SK-N-SH (cell line): ENCODE measurements at regions not wholly inside any gene's neighbourhood (a gene's known extent, or its start where the extent isn't known, plus 50 kb on each side); places are given as distances from the start of the nearest gene placed in this dataset.

Experiments
- CTCF ChIA-PET: fragments of 300-600, 350-600 bp; formaldehyde crosslinking; extraction: SDS; loops from one replicate; lab custom pipeline; 2021; lab: Yijun Ruan, JAX
- POLR2A ChIA-PET: fragments of 350-600 bp; sonication (Branson Sonifier 250); formaldehyde crosslinking; extraction: SDS; loops from one replicate; lab custom pipeline; 2020; ENCODE audit warnings: antibody characterized with exemption, inconsistent platforms; lab: Yijun Ruan, JAX
- DNase-seq: peaks from one replicate; pipeline ENCODE4 v3.0.0; 2012
- H2AFZ ChIP-seq: fragments of 200-600 bp; sonication (generic); 2 replicates; pipeline ENCODE4 v1.8.1; 2016; ENCODE audit warnings: antibody characterized with exemption, mild to moderate bottlenecking, low read depth
- H3F3A ChIP-seq: fragments of 200-600 bp; sonication (generic); replicated peaks from 2 replicates; pipeline ENCODE3; 2016; ENCODE audit warnings: antibody characterized with exemption, mild to moderate bottlenecking; ENCODE audit not compliant: insufficient read depth
- H3K27ac ChIP-seq, 2 experiments: fragments of 200-500 bp in 1 of 2; fragments of 200-600 bp in 1 of 2; sonication (Bioruptor generic) in 1 of 2; sonication (generic), shearing (Covaris generic) in 1 of 2; 2 replicates each; pipeline versions ENCODE4 v1.5.1 to v1.6.1; 2014 to 2016; ENCODE audit warnings: low read depth in 2 of 2, inconsistent platforms in 1 of 2, low read length in 1 of 2, mild to moderate bottlenecking in 1 of 2, mixed read lengths in 1 of 2
- H3K27me3 ChIP-seq: fragments of 200-600 bp; sonication (generic), shearing (Covaris generic); 2 replicates; pipeline ENCODE4 v1.6.1; 2016; ENCODE audit warnings: mixed run types; ENCODE audit not compliant: insufficient read depth
- H3K36me3 ChIP-seq, 2 experiments: fragments of 200-500 bp in 1 of 2; fragments of 200-600 bp in 1 of 2; sonication (Bioruptor generic) in 1 of 2; sonication (generic) in 1 of 2; replicated peaks in 1 of 2; 2 replicates each; pipeline versions ENCODE3 to v1.5.1; 2014 to 2016; ENCODE audit warnings: low read length in 1 of 2, mild to moderate bottlenecking in 1 of 2; ENCODE audit not compliant: insufficient read depth in 2 of 2, control insufficient read depth in 1 of 2
- H3K4me1 ChIP-seq, 2 experiments: fragments of 200-500 bp in 1 of 2; fragments of 200-600 bp in 1 of 2; sonication (Bioruptor generic) in 1 of 2; sonication (generic), shearing (Covaris generic) in 1 of 2; 2 replicates each; pipeline versions ENCODE4 v1.5.1 to v1.6.1; 2014 to 2016; ENCODE audit warnings: low read depth in 1 of 2, low read length in 1 of 2, mixed run types in 1 of 2; ENCODE audit not compliant: insufficient read depth in 2 of 2, control insufficient read depth in 1 of 2
- H3K4me2 ChIP-seq: fragments of 200-600 bp; sonication (generic), shearing (Covaris generic); 2 replicates; pipeline ENCODE4 v1.6.1; 2017; ENCODE audit warnings: mixed run types
- H3K4me3 ChIP-seq, 2 experiments: fragments of 200-500 bp in 1 of 2; fragments of 200-600 bp in 1 of 2; sonication (Bioruptor generic) in 1 of 2; sonication (generic), shearing (Covaris generic) in 1 of 2; 2 replicates each; pipeline versions ENCODE4 v1.5.1 to v1.8.1; 2014 to 2016; ENCODE audit warnings: low read depth in 2 of 2, inconsistent platforms in 1 of 2, low read length in 1 of 2, mild to moderate bottlenecking in 1 of 2, mixed read lengths in 1 of 2, moderate library complexity in 1 of 2
- H3K79me2 ChIP-seq: fragments of 200-600 bp; sonication (generic); 2 replicates; pipeline ENCODE4 v1.8.1; 2017; ENCODE audit warnings: mild to moderate bottlenecking; ENCODE audit not compliant: insufficient read depth
- H3K9ac ChIP-seq: fragments of 200-600 bp; sonication (generic); 2 replicates; pipeline ENCODE4 v1.6.1; 2017; ENCODE audit warnings: mixed run types
- H3K9me2 ChIP-seq: fragments of 200-600 bp; sonication (generic); 2 replicates; pipeline ENCODE4 v1.6.1; 2017; ENCODE audit warnings: mixed run types
- H3K9me3 ChIP-seq: fragments of 200-600 bp; sonication (generic); 2 replicates; pipeline ENCODE4 v1.6.1; 2017; ENCODE audit warnings: mixed run types, mild to moderate bottlenecking, moderate library complexity
- H4K20me1 ChIP-seq: fragments of 200-600 bp; sonication (generic); 2 replicates; pipeline ENCODE4 v1.6.1; 2017; ENCODE audit warnings: mild to moderate bottlenecking, mixed run types; ENCODE audit not compliant: insufficient read depth
- CTCF ChIP-seq: fragments of 200-600 bp; sonication (generic); IDR thresholded peaks from 2 replicates; pipeline ENCODE4 v1.6.1; 2017; ENCODE audit warnings: antibody characterized with exemption, mild to moderate bottlenecking, moderate library complexity
- ELF1 ChIP-seq: IDR thresholded peaks from 2 replicates; pipeline ENCODE4 v1.4.0; 2012
- EP300 ChIP-seq, 2 experiments: IDR thresholded peaks; 2 replicates each; pipeline versions ENCODE4 v1.4.0 to v1.6.1; 2012; ENCODE audit warnings: borderline replicate concordance in 1 of 2, low read depth in 1 of 2, low read length in 1 of 2
- FOSL2 ChIP-seq: IDR thresholded peaks from 2 replicates; pipeline ENCODE4 v1.4.0; 2012; ENCODE audit warnings: low read depth, mild to moderate bottlenecking, moderate library complexity, borderline replicate concordance
- FOXM1 ChIP-seq: IDR thresholded peaks from 2 replicates; pipeline ENCODE4 v1.4.0; 2012; ENCODE audit warnings: low read depth, mild to moderate bottlenecking
- GABPA ChIP-seq: IDR thresholded peaks from 2 replicates; pipeline ENCODE4 v1.4.0; 2012; ENCODE audit warnings: low read depth, mild to moderate bottlenecking
- GATA2 ChIP-seq: sonication (generic); formaldehyde crosslinking; IDR thresholded peaks from 2 replicates; pipeline ENCODE4 v1.5.0; 2020; ENCODE audit warnings: mild to moderate bottlenecking, missing genetic modification reagents
- IRF3 ChIP-seq: fragments of 150-350 bp; IDR thresholded peaks from 2 replicates; pipeline ENCODE4 v1.6.1; 2016; ENCODE audit warnings: mild to moderate bottlenecking, low read depth, low read length
- JUND ChIP-seq: IDR thresholded peaks from 2 replicates; pipeline ENCODE4 v1.4.0; 2012
- MAX ChIP-seq: IDR thresholded peaks from 2 replicates; pipeline ENCODE4 v1.4.0; 2012; ENCODE audit warnings: low read depth
- MXI1 ChIP-seq: IDR thresholded peaks from 2 replicates; pipeline ENCODE4 v1.6.1; 2012; ENCODE audit warnings: mild to moderate bottlenecking, low read depth, low read length, improper control_type of control experiment
- POLR2AphosphoS5 ChIP-seq: IDR thresholded peaks from 2 replicates; pipeline ENCODE4 v1.6.1; 2012; ENCODE audit warnings: low read depth, low read length
- RAD21 ChIP-seq: IDR thresholded peaks from 2 replicates; pipeline ENCODE4 v1.6.1; 2012; ENCODE audit warnings: mild to moderate bottlenecking, low read length
- RCOR1 ChIP-seq: fragments of 150-350 bp; IDR thresholded peaks from 2 replicates; pipeline ENCODE4 v1.6.1; 2017; ENCODE audit warnings: antibody characterized with exemption, low read length
- RXRA ChIP-seq: IDR thresholded peaks from 2 replicates; pipeline ENCODE4 v1.4.0; 2012; ENCODE audit warnings: low read depth, mild to moderate bottlenecking, borderline replicate concordance
- TCF12 ChIP-seq: IDR thresholded peaks from 2 replicates; pipeline ENCODE4 v1.4.0; 2012
- TEAD4 ChIP-seq: IDR thresholded peaks from 2 replicates; pipeline ENCODE4 v1.4.0; 2012; ENCODE audit warnings: mild to moderate bottlenecking, borderline replicate concordance; ENCODE audit not compliant: insufficient read depth
- YY1 ChIP-seq: IDR thresholded peaks from 2 replicates; pipeline ENCODE4 v1.4.0; 2012; ENCODE audit warnings: low read depth, mild to moderate bottlenecking
- WGBS: methylation state at CpG from one replicate; pipeline ENCODE4 v1.1.6; 2017; ENCODE audit warnings: low lambda C conversion rate; 5-methylcytosine and 5-hydroxymethylcytosine counted together
- TF ChIP-seq, protein P1 (sequence below): IDR thresholded peaks from 2 replicates; pipeline ENCODE4 v1.4.0; 2012; ENCODE audit warnings: low read depth, borderline replicate concordance
- TF ChIP-seq, protein P2 (sequence below): IDR thresholded peaks from 2 replicates; pipeline ENCODE4 v1.4.0; 2012; ENCODE audit warnings: low read depth, borderline replicate concordance
- TF ChIP-seq, protein P3 (sequence below): fragments of 150-350 bp; IDR thresholded peaks from 2 replicates; pipeline ENCODE4 v1.6.1; 2017; ENCODE audit warnings: antibody characterized with exemption, low read length, low read depth, borderline replicate concordance

DNA sequence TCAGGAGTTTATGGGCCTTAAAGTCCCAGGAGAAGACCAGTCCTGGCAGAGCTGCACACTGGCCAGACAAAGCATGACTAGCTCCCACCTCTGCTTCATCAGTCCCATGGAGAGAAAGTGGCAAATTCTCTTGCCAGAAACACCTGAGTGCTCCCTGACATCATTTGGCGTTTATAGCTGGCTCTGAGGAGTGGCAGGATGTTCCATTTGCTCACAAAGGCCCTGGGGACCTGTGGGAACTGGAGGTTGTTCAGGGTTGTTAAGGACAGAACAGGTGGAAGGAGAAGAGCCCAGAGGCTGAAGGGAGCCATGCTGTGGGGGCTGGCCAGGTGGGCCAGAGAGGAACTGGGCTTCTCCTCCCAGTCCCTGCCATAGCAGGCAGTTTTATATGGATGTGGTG lies 56.1 kb downstream of the RPL37A start:
- WGBS: 100% methylated on average over 1 of the region's 1 CpG
- CTCF ChIA-PET: interaction anchor here (1.0 to 1.3 kb wide), 3 partner anchors 11 to 99 kb away, joined by 3 read pairs; no protein-coding TSS in a partner anchor

DNA sequence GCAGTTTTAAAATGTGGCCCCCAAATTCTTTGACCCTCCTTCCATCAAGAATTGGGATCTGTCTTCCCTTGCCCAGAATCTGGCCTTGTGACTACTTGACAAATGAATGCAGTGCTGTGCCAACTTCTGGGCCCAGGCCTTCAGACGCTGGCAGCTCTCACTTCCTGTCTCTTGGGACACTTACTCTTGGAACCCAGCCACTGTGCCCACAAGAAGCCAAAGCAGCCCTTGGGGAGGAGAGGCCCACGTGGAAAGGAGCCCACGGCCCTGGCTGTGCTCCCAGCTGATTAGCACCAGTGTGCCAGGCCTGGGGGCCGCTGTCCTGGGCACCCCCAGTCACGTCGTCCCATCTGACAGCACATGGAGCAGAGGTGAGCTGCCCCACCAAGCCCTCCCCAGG lies 56.6 kb downstream of the RPL37A start:
- Histone ChIP-seq H3K9ac (no peak overlapping the region), H3F3A (peaks cover 37% of the 10 kb centered on the region), H3K79me2 (no peaks in the 10 kb centered on the region), H3K36me3 (no peaks in the 10 kb centered on the region), H3K27me3 (no peaks in the 10 kb centered on the region), H4K20me1 (no peaks in the 10 kb centered on the region), H3K4me3 (no peak overlapping the region), H3K4me1 (peaks cover 19 to 86% of the 10 kb centered on the region in 2 experiments; a peak in 3 of 4 replicates), H2AFZ (no peak overlapping the region), H3K27ac (peak overlapping the region; percentile 62 to 63), H3K9me3 (no peaks in the 10 kb centered on the region), H3K4me2 (peak overlapping the region; percentile 25), H3K9me2 (no peaks in the 10 kb centered on the region)
- WGBS: 15% methylated on average over 4 of the region's 6 CpGs
- POLR2A ChIA-PET: no interaction called here
- CTCF ChIA-PET: interaction anchor here (1.0 to 1.3 kb wide), 4 partner anchors 10 to 98 kb away, joined by 3 to 5 read pairs (median 3); no protein-coding TSS in a partner anchor
- no peak for DNase-seq
- TF ChIP-seq, protein P1, sequence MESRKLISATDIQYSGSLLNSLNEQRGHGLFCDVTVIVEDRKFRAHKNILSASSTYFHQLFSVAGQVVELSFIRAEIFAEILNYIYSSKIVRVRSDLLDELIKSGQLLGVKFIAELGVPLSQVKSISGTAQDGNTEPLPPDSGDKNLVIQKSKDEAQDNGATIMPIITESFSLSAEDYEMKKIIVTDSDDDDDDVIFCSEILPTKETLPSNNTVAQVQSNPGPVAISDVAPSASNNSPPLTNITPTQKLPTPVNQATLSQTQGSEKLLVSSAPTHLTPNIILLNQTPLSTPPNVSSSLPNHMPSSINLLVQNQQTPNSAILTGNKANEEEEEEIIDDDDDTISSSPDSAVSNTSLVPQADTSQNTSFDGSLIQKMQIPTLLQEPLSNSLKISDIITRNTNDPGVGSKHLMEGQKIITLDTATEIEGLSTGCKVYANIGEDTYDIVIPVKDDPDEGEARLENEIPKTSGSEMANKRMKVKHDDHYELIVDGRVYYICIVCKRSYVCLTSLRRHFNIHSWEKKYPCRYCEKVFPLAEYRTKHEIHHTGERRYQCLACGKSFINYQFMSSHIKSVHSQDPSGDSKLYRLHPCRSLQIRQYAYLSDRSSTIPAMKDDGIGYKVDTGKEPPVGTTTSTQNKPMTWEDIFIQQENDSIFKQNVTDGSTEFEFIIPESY: peak; percentile 35; the same call in 1 of the 2 replicates
- TF ChIP-seq, protein P2, sequence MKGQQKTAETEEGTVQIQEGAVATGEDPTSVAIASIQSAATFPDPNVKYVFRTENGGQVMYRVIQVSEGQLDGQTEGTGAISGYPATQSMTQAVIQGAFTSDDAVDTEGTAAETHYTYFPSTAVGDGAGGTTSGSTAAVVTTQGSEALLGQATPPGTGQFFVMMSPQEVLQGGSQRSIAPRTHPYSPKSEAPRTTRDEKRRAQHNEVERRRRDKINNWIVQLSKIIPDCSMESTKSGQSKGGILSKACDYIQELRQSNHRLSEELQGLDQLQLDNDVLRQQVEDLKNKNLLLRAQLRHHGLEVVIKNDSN: no peak
- peak; percentile 78 for TF ChIP-seq TEAD4
- peak; percentile 85 for TF ChIP-seq MAX
- peak; percentile 69 for TF ChIP-seq JUND
- peak; percentile 87 for TF ChIP-seq TCF12
- no peak for TF ChIP-seq RAD21
- peak; percentile 80; the same call in 1 of the 2 replicates for TF ChIP-seq RXRA
- peak; percentile 17; the same call in 1 of the 2 replicates for TF ChIP-seq GABPA
- TF ChIP-seq FOXM1: peak; percentile 67; the same call in 1 of the 2 replicates
- no peak for TF ChIP-seq CTCF
- TF ChIP-seq FOSL2: peak; percentile 70; the same call in 1 of the 2 replicates
- peak in 1 of 2 experiments; percentile 92; a peak in 1 of 4 replicates for TF ChIP-seq EP300 (IDR thresholded peaks at IDR 0.05; ENCODE audit: borderline replicate concordance in 1 of 2, low read depth in 1 of 2, low read length in 1 of 2)

More for the DNA sequence above, 56.1 kb downstream of the RPL37A start:
- DNase-seq: no peak
- Histone ChIP-seq H3K36me3 (no peaks in the 10 kb centered on the region), H3K79me2 (no peaks in the 10 kb centered on the region), H3K27me3 (no peaks in the 10 kb centered on the region), H2AFZ (no peak overlapping the region), H3K27ac (peak overlapping the region; percentile 62 to 63), H4K20me1 (no peaks in the 10 kb centered on the region), H3K9me3 (no peaks in the 10 kb centered on the region), H3K4me2 (peak overlapping the region; percentile 25), H3K9ac (no peak overlapping the region), H3K9me2 (no peaks in the 10 kb centered on the region), H3F3A (peaks cover 38% of the 10 kb centered on the region), H3K4me1 (peaks cover 20 to 85% of the 10 kb centered on the region in 2 experiments; a peak in 3 of 4 replicates), H3K4me3 (no peak overlapping the region)
- TF ChIP-seq YY1 (no peak), ELF1 (no peak), MXI1 (no peak), IRF3 (no peak), EP300 (IDR thresholded peaks at IDR 0.05; ENCODE audit: borderline replicate concordance in 1 of 2, low read depth in 1 of 2, low read length in 1 of 2) (no peak), GATA2 (CRISPR knock-in tag) (no peak), RCOR1 (no peak), POLR2AphosphoS5 (no peak)
- TF ChIP-seq, protein P3, sequence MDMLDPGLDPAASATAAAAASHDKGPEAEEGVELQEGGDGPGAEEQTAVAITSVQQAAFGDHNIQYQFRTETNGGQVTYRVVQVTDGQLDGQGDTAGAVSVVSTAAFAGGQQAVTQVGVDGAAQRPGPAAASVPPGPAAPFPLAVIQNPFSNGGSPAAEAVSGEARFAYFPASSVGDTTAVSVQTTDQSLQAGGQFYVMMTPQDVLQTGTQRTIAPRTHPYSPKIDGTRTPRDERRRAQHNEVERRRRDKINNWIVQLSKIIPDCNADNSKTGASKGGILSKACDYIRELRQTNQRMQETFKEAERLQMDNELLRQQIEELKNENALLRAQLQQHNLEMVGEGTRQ: no peak
- POLR2A ChIA-PET: no interaction called here
